Chondrocyte (in vitro differentiated cells): ENCODE measurements at regions not wholly inside any gene's neighbourhood (a gene's known extent, or its start where the extent isn't known, plus 50 kb on each side); places are given as distances from the start of the nearest gene placed in this dataset.

Experiments
- DNase-seq: peaks from one replicate; pipeline ENCODE4 v3.0.0; 2021; ENCODE audit warnings: mixed read lengths, low spot score
- H3K27ac Mint-ChIP-seq: one replicate; pipeline ENCODE4 v1.8.0; 2021; ENCODE audit warnings: mild to moderate bottlenecking, moderate library complexity, mixed read lengths; ENCODE audit not compliant: unreplicated experiment
- H3K27me3 Mint-ChIP-seq: 2 replicates; pipeline ENCODE4 v1.8.0; 2021; ENCODE audit warnings: low read depth, mixed read lengths
- H3K36me3 Mint-ChIP-seq: 2 replicates; pipeline ENCODE4 v1.8.0; 2021; ENCODE audit warnings: low read depth, mixed read lengths
- H3K4me1 Mint-ChIP-seq: 2 replicates; pipeline ENCODE4 v1.8.0; 2021; ENCODE audit warnings: low read depth, mild to moderate bottlenecking, mixed read lengths
- H3K4me3 Mint-ChIP-seq: one replicate; pipeline ENCODE4 v1.8.0; 2021; ENCODE audit warnings: mild to moderate bottlenecking, moderate library complexity, mixed read lengths; ENCODE audit not compliant: unreplicated experiment
- H3K9me3 Mint-ChIP-seq: 2 replicates; pipeline ENCODE4 v1.8.0; 2021; ENCODE audit warnings: low read depth, mixed read lengths
- TF ChIP-seq, protein P1 (sequence below): fragments of 200-600 bp; sonication (generic); IDR thresholded peaks from 2 replicates; pipeline ENCODE4 v1.5.0; 2021; ENCODE audit warnings: antibody characterized with exemption, mild to moderate bottlenecking, moderate library complexity

DNA sequence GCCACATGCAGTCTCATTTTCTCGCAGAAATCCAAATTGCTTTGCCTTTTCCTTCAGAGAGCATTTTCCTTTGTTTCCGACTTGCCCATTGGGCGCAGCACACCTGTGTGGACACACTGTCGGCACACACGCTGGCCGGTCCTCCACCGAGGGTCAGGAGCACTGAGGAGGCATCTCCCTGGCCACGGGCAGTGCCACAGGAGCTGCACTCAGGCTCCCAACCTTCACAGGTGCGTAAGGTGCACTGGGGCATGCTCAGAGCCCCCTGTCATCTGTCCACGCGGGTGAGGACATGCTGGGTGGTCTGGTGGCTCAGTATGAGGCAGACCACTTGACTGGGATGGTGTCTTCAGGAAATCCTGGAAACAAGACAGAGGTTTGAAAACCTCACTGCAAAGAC, 779.1 kb downstream of the BRD1 start:
- TF ChIP-seq, protein P1, sequence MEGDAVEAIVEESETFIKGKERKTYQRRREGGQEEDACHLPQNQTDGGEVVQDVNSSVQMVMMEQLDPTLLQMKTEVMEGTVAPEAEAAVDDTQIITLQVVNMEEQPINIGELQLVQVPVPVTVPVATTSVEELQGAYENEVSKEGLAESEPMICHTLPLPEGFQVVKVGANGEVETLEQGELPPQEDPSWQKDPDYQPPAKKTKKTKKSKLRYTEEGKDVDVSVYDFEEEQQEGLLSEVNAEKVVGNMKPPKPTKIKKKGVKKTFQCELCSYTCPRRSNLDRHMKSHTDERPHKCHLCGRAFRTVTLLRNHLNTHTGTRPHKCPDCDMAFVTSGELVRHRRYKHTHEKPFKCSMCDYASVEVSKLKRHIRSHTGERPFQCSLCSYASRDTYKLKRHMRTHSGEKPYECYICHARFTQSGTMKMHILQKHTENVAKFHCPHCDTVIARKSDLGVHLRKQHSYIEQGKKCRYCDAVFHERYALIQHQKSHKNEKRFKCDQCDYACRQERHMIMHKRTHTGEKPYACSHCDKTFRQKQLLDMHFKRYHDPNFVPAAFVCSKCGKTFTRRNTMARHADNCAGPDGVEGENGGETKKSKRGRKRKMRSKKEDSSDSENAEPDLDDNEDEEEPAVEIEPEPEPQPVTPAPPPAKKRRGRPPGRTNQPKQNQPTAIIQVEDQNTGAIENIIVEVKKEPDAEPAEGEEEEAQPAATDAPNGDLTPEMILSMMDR = no peak
- peaks cover 14% of the 10 kb centered on the region for H3K4me1 Mint-ChIP-seq
- H3K27me3 Mint-ChIP-seq = peaks cover 24% of the 10 kb centered on the region
- DNase-seq = no peak
- no peaks in the 10 kb centered on the region for H3K9me3 Mint-ChIP-seq
- no peak overlapping the region for H3K4me3 Mint-ChIP-seq
- H3K36me3 Mint-ChIP-seq = no peaks in the 10 kb centered on the region
- H3K27ac Mint-ChIP-seq = no peak overlapping the region

- peaks cover 27% of the 10 kb centered on the region for H3K27me3 Mint-ChIP-seq
- H3K9me3 Mint-ChIP-seq = no peaks in the 10 kb centered on the region
- TF ChIP-seq, protein P1 = no peak
- peaks cover 14% of the 10 kb centered on the region for H3K4me1 Mint-ChIP-seq
- H3K4me3 Mint-ChIP-seq = no peak overlapping the region
- no peak overlapping the region for H3K27ac Mint-ChIP-seq
- no peaks in the 10 kb centered on the region for H3K36me3 Mint-ChIP-seq
- no peak for DNase-seq
These were observed 780.2 kb downstream of the BRD1 start for GRCh38 chr22:49047447-49047846.

DNA sequence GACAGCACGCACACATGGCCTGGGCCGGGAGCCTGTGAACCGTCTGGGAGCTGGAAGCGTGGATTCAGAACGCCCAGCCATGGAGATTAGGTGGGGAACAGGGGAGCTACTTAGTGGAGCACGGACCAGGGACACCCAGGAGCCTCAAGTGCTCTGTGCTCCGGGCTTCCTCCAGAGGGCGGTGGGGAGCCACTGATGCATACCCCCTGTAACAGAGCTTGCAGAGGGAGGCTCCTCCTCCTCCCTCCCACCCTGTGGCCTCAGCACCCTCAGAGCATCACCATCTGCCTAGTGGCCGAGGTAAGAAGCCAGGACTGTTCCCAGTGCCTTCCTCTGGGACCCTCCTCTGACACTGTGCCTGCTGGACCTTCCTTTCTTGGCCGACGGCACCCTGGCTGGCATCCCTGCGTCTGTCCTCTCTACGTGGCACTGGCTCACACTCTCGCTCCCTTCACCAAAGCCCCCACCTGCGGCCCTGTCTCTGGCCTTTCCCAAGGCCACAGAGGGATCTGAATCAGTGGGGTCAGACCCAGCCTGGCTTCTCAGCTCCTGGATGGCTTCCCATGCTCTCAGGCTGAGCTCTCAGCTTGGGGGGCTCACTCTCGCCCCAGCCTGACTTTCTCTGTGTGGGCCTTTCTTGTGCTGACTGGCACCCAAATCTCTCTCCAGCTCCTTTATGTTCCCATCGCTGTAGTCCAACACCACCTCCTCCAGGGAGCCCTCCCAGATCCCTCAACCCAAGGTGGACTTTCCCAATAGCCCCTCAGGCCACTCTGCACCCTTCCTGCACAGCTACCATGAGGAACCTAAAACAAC, 780.9 kb downstream of the BRD1 start:
- peak; percentile 22 for DNase-seq
- no peaks in the 10 kb centered on the region for H3K9me3 Mint-ChIP-seq
- peak overlapping the region; percentile 76 for H3K27ac Mint-ChIP-seq
- H3K4me3 Mint-ChIP-seq = no peak overlapping the region
- TF ChIP-seq, protein P1 = peak; percentile 72
- H3K36me3 Mint-ChIP-seq = no peaks in the 10 kb centered on the region
- peaks cover 27% of the 10 kb centered on the region for H3K27me3 Mint-ChIP-seq
- peaks cover 14% of the 10 kb centered on the region for H3K4me1 Mint-ChIP-seq

DNA sequence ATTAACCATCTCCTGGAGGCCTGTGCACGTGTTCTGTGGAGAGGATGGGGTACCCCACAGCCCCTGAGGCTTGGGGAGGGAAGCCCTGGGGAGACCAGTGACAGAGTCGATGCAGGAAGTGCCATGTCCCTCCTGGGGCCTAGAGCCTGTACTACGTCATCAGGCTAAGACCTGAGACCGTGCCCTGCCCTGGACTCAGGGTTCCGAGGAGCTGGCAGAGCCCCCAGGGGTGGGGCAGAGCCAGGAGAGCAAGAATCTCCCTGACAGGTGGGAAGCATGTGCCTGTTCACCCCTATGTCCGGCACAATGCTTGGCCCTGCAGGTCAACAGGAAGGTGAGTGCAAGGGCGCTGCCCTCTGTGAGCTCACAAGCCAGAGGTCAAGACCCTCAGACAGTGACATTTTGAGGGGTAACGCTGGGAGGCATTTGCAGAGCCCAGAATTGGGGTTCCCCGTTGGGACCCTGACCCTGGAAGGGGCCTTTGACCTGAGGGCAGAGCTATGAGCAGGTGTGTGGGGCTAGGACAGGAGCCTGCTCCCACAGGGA, 781.6 kb downstream of the BRD1 start:
- peak; percentile 84 for DNase-seq
- TF ChIP-seq, protein P1 = no peak
- peaks cover 14% of the 10 kb centered on the region for H3K4me1 Mint-ChIP-seq
- no peaks in the 10 kb centered on the region for H3K9me3 Mint-ChIP-seq
- no peaks in the 10 kb centered on the region for H3K36me3 Mint-ChIP-seq
- peaks cover 27% of the 10 kb centered on the region for H3K27me3 Mint-ChIP-seq
- no peak overlapping the region for H3K4me3 Mint-ChIP-seq
- no peak overlapping the region for H3K27ac Mint-ChIP-seq

- H3K4me1 Mint-ChIP-seq = peaks cover 14% of the 10 kb centered on the region
- H3K9me3 Mint-ChIP-seq = no peaks in the 10 kb centered on the region
- DNase-seq = peak; percentile 62
- H3K27ac Mint-ChIP-seq = no peak overlapping the region
- H3K4me3 Mint-ChIP-seq = no peak overlapping the region
- no peaks in the 10 kb centered on the region for H3K36me3 Mint-ChIP-seq
- peaks cover 30% of the 10 kb centered on the region for H3K27me3 Mint-ChIP-seq
- TF ChIP-seq, protein P1 = no peak
These were observed 782.4 kb downstream of the BRD1 start for GRCh38 chr22:49045276-49045675.
